Activated B cell treated with CpG ODN at 0.5 μM for 24 hours (primary cell): ENCODE measurements at regions not wholly inside any gene's neighbourhood (a gene's known extent, or its start where the extent isn't known, plus 50 kb on each side); places are given as distances from the start of the nearest gene placed in this dataset.

Experiments
- ATAC-seq: fragments of 200-7000 bp; cut with Tn5 transposase; one replicate; pipeline ENCODE4 v1.10.0; 2021; ENCODE audit warnings: low read depth, mild to moderate bottlenecking, moderate library complexity
- CTCF ChIA-PET: fragments of 350-600 bp; sonication (Branson Sonifier 250); formaldehyde crosslinking; loops from one replicate; lab custom pipeline; 2021; ENCODE audit warnings: antibody characterized with exemption; lab: Charles Lee
- POLR2A ChIA-PET: fragments of 350-600 bp; sonication (Branson Sonifier 250); formaldehyde crosslinking; loops from one replicate; lab custom pipeline; 2021; ENCODE audit warnings: antibody characterized with exemption; lab: Charles Lee
- DNase-seq: peaks from one replicate; pipeline ENCODE4 v3.0.0; 2022
- H3K27ac Mint-ChIP-seq: one replicate; pipeline ENCODE4 v1.8.0; 2020; ENCODE audit warnings: mixed read lengths
- H3K27me3 Mint-ChIP-seq: one replicate; pipeline ENCODE4 v1.8.0; 2021; ENCODE audit warnings: mixed read lengths
- H3K36me3 Mint-ChIP-seq: one replicate; pipeline ENCODE4 v1.8.0; 2021; ENCODE audit warnings: low read depth, mixed read lengths
- H3K4me1 Mint-ChIP-seq: one replicate; pipeline ENCODE4 v1.8.0; 2021; ENCODE audit warnings: mixed read lengths
- H3K4me3 Mint-ChIP-seq: one replicate; pipeline ENCODE4 v1.8.0; 2020; ENCODE audit warnings: mild to moderate bottlenecking, mixed read lengths
- H3K9me3 Mint-ChIP-seq: one replicate; pipeline ENCODE4 v1.8.0; 2020; ENCODE audit warnings: mixed read lengths
- CTCF ChIP-seq: fragments of 200-600 bp; IDR thresholded peaks from one replicate; pipeline ENCODE4 v1.8.0; 2022; ENCODE audit warnings: antibody characterized with exemption, mild to moderate bottlenecking
- intact Hi-C: fragments of 100-400 bp; cut with micrococcal nuclease; formaldehyde crosslinking; loops from one replicate; pipeline ENCODE4 v1.15.1; 2024

- Mint-ChIP-seq H3K9me3 (no peaks in the 10 kb centered on the region), H3K27ac (no peak overlapping the region), H3K4me3 (no peak overlapping the region), H3K36me3 (no peaks in the 10 kb centered on the region), H3K27me3 (peaks cover 20% of the 10 kb centered on the region), H3K4me1 (peaks cover 5% of the 10 kb centered on the region)
- no peak for TF ChIP-seq CTCF
- ATAC-seq (peak; percentile 88), DNase-seq (peak; percentile 53)
- intact Hi-C loops: loop anchor here (1.0 to 10.0 kb wide), 6 partner anchors 249 to 775 kb away; no protein-coding TSS in a partner anchor
- POLR2A ChIA-PET: interaction anchor here (0.6 kb wide), 1 partner anchor 542 kb away, joined by 3 read pairs; no protein-coding TSS in a partner anchor
- CTCF ChIA-PET: interaction anchor here (0.6 to 3.1 kb wide), 21 partner anchors 10 to 1050 kb away, joined by 3 to 28 read pairs (median 3); no protein-coding TSS in a partner anchor
Measured at GRCh38 chr6:163956571-163957407, 542.3 kb downstream of the QKI start.

GRCh38 chr6:163955756-163956155, 541.2 kb downstream of the QKI start:
- DNase-seq: no peak
- CTCF ChIA-PET: interaction anchor here (0.7 to 3.1 kb wide), 11 partner anchors 8 to 550 kb away, joined by 3 to 28 read pairs (median 3); no protein-coding TSS in a partner anchor
- H3K9me3 Mint-ChIP-seq: no peaks in the 10 kb centered on the region
- intact Hi-C loops: loop anchor here (1.0 to 10.0 kb wide), 6 partner anchors 248 to 774 kb away; no protein-coding TSS in a partner anchor
- H3K27me3 Mint-ChIP-seq: peaks cover 26% of the 10 kb centered on the region
- TF ChIP-seq CTCF: no peak
- peaks cover 5% of the 10 kb centered on the region for H3K4me1 Mint-ChIP-seq
- POLR2A ChIA-PET: no interaction called here
- H3K36me3 Mint-ChIP-seq: no peaks in the 10 kb centered on the region
- ATAC-seq: no peak
- no peak overlapping the region for H3K27ac Mint-ChIP-seq
- no peak overlapping the region for H3K4me3 Mint-ChIP-seq

- TF ChIP-seq CTCF: no peak
- Mint-ChIP-seq H3K27ac (no peak overlapping the region), H3K4me1 (peaks cover 5% of the 10 kb centered on the region), H3K9me3 (no peaks in the 10 kb centered on the region), H3K4me3 (no peak overlapping the region), H3K36me3 (no peaks in the 10 kb centered on the region), H3K27me3 (peaks cover 26% of the 10 kb centered on the region)
- no peak for DNase-seq
- ATAC-seq: no peak
- intact Hi-C loops: loop anchor here (5.0 to 10.0 kb wide), 2 partner anchors 248 to 400 kb away; no protein-coding TSS in a partner anchor
- CTCF ChIA-PET: interaction anchor here (0.7 to 3.1 kb wide), 5 partner anchors 9 to 539 kb away, joined by 3 to 28 read pairs (median 3); no protein-coding TSS in a partner anchor
- POLR2A ChIA-PET: no interaction called here
Measured at GRCh38 chr6:163955096-163955495, 540.6 kb downstream of the QKI start.

- DNase-seq: no peak
- CTCF ChIA-PET: interaction anchor here (1.2 to 3.1 kb wide), 4 partner anchors 9 to 537 kb away, joined by 3 to 28 read pairs (median 4); no protein-coding TSS in a partner anchor
- intact Hi-C loops: loop anchor here (10.0 kb wide), 1 partner anchor 399 kb away; no protein-coding TSS in a partner anchor
- Mint-ChIP-seq H3K4me3 (no peak overlapping the region), H3K9me3 (no peaks in the 10 kb centered on the region), H3K36me3 (no peaks in the 10 kb centered on the region), H3K4me1 (peaks cover 5% of the 10 kb centered on the region), H3K27me3 (peaks cover 26% of the 10 kb centered on the region), H3K27ac (no peak overlapping the region)
- POLR2A ChIA-PET: no interaction called here
- TF ChIP-seq CTCF: no peak
- ATAC-seq: no peak
Measured at GRCh38 chr6:163954088-163954775, 539.7 kb downstream of the QKI start.
